ENCODE measurements at regions not wholly inside any gene's neighbourhood (a gene's known extent, or its start where the extent isn't known, plus 50 kb on each side); places are given as distances from the start of the nearest gene placed in this dataset.
"Not testable (repeated sequence)": the region's sequence is repeated elsewhere in the genome, so short reads cannot be mapped to it uniquely, and the experiment has no call there.

- no peak for TF ChIP-seq CTCF (IDR thresholded peaks at IDR 0.05; ENCODE audit: low read depth, low read length)
- in situ Hi-C loops (cut with HindIII; ENCODE audit: low sequenced_read_pairs) = no loop called here
- DNase-seq (ENCODE audit: low read depth, low spot score) = no peak
- no peak overlapping the region for H3K4me3 ChIP-seq (ENCODE audit: low read depth, low read length)
Measured at GRCh38 chr20:6664574-6664973, 102.9 kb upstream of the BMP2 start.

- in situ Hi-C loops (cut with HindIII; ENCODE audit: low sequenced_read_pairs) = no loop called here
- no peak for TF ChIP-seq CTCF (IDR thresholded peaks at IDR 0.05; ENCODE audit: low read depth, low read length)
- DNase-seq (ENCODE audit: low read depth, low spot score) = no peak
Measured at GRCh38 chr20:6663751-6664388, 103.6 kb upstream of the BMP2 start.

GRCh38 chr20:6663104-6663503, 104.4 kb upstream of the BMP2 start:
- TF ChIP-seq CTCF (IDR thresholded peaks at IDR 0.05; ENCODE audit: low read depth, low read length) = no peak
- in situ Hi-C loops (cut with HindIII; ENCODE audit: low sequenced_read_pairs) = no loop called here
- DNase-seq (ENCODE audit: low read depth, low spot score) = no peak
- no peak overlapping the region for H3K4me3 ChIP-seq (ENCODE audit: low read depth, low read length)

More at GRCh38 chr20:6663751-6664388, 103.6 kb upstream of the BMP2 start:
- H3K4me3 ChIP-seq (ENCODE audit: low read depth, low read length) = no peak overlapping the region

GRCh38 chr20:6662309-6662708, 105.2 kb upstream of the BMP2 start:
- no peak overlapping the region for H3K4me3 ChIP-seq (ENCODE audit: low read depth, low read length)
- no peak for TF ChIP-seq CTCF (IDR thresholded peaks at IDR 0.05; ENCODE audit: low read depth, low read length)
- no peak for DNase-seq (ENCODE audit: low read depth, low spot score)
- in situ Hi-C loops (cut with HindIII; ENCODE audit: low sequenced_read_pairs) = no loop called here

GRCh38 chr20:6660441-6660840, 107.0 kb upstream of the BMP2 start:
- in situ Hi-C loops (cut with HindIII; ENCODE audit: low sequenced_read_pairs) = no loop called here

GRCh38 chr20:6658909-6659308, 108.6 kb upstream of the BMP2 start:
- DNase-seq (ENCODE audit: low read depth, low spot score); H3K4me3 ChIP-seq (ENCODE audit: low read depth, low read length); in situ Hi-C loops (cut with HindIII; ENCODE audit: low sequenced_read_pairs): not testable (repeated sequence)

More at GRCh38 chr20:6660441-6660840, 107.0 kb upstream of the BMP2 start:
- TF ChIP-seq CTCF (IDR thresholded peaks at IDR 0.05; ENCODE audit: low read depth, low read length) = no peak
- no peak for DNase-seq (ENCODE audit: low read depth, low spot score)
- no peak overlapping the region for H3K4me3 ChIP-seq (ENCODE audit: low read depth, low read length)

- in situ Hi-C loops (cut with HindIII; ENCODE audit: low sequenced_read_pairs) = no loop called here
- no peak for DNase-seq (ENCODE audit: low read depth, low spot score)
- no peak overlapping the region for H3K4me3 ChIP-seq (ENCODE audit: low read depth, low read length)
- no peak for TF ChIP-seq CTCF (IDR thresholded peaks at IDR 0.05; ENCODE audit: low read depth, low read length)
Measured at GRCh38 chr20:6657904-6658303, 109.6 kb upstream of the BMP2 start.

Measured in astrocyte of the spinal cord (primary cell).